HAP-1 (cell line): ENCODE measurements at regions not wholly inside any gene's neighbourhood (a gene's known extent, or its start where the extent isn't known, plus 50 kb on each side); places are given as distances from the start of the nearest gene placed in this dataset.

ENCODE experiments used
- DNase-seq, 2 experiments: peaks; one replicate each; pipeline ENCODE4 v3.0.0-alpha.2; 2016 to 2020; ENCODE audit warnings: low spot score in 2 of 2
- H3K27me3 ChIP-seq: fragments of 250-450 bp; sonication (Bioruptor Pico); 2 replicates; pipeline ENCODE4 v1.5.1; 2020; ENCODE audit warnings: low read depth, mild to moderate bottlenecking, moderate library complexity
- H3K36me3 ChIP-seq: fragments of 250-450 bp; sonication (Bioruptor Pico); replicated peaks from 2 replicates; pipeline ENCODE4 v1.5.1; 2020; ENCODE audit warnings: mild to moderate bottlenecking
- H3K4me1 ChIP-seq: fragments of 250-450 bp; sonication (Bioruptor Pico); 2 replicates; pipeline ENCODE4 v1.5.1; 2020; ENCODE audit warnings: mild to moderate bottlenecking
- H3K4me3 ChIP-seq: fragments of 250-450 bp; sonication (Bioruptor Pico); 2 replicates; pipeline ENCODE4 v1.5.1; 2020; ENCODE audit warnings: mild to moderate bottlenecking, moderate library complexity
- H3K9me3 ChIP-seq: fragments of 250-450 bp; sonication (Bioruptor Pico); 2 replicates; pipeline ENCODE4 v1.5.1; 2020; ENCODE audit warnings: mild to moderate bottlenecking, moderate library complexity
- in situ Hi-C: fragments of 300-500 bp; cut with MboI; formaldehyde crosslinking; loops from 3 replicates; pipeline ENCODE4 v1.14.3; 2020; ENCODE audit warnings: low sequenced_read_pairs, inconsistent platforms, mixed read lengths

- peaks cover 12% of the 10 kb centered on the region for H3K4me1 ChIP-seq
- in situ Hi-C loops = no loop called here
- H3K9me3 ChIP-seq = 0 out of 2 replicates have a peak, but pooled peaks cover 2% of the 10 kb centered on the region
- peak; percentile 37 to 83 for DNase-seq
- H3K36me3 ChIP-seq = no peaks in the 10 kb centered on the region
- H3K4me3 ChIP-seq = no peak overlapping the region
- H3K27me3 ChIP-seq = no peaks in the 10 kb centered on the region
Measured at GRCh38 chr6:164569509-164569908, 739.9 kb downstream of the C6orf118 start.

GRCh38 chr6:164563924-164564323 lies 745.5 kb downstream of the C6orf118 start:
- in situ Hi-C loops = no loop called here
- H3K9me3 ChIP-seq = peaks cover 9% of the 10 kb centered on the region; the same call in 1 of the 2 replicates
- peaks cover 1% of the 10 kb centered on the region for H3K4me1 ChIP-seq
- no peak overlapping the region for H3K4me3 ChIP-seq
- H3K36me3 ChIP-seq = no peaks in the 10 kb centered on the region
- H3K27me3 ChIP-seq = no peaks in the 10 kb centered on the region
- DNase-seq = peak in 1 of 2 experiments; percentile 6

DNA sequence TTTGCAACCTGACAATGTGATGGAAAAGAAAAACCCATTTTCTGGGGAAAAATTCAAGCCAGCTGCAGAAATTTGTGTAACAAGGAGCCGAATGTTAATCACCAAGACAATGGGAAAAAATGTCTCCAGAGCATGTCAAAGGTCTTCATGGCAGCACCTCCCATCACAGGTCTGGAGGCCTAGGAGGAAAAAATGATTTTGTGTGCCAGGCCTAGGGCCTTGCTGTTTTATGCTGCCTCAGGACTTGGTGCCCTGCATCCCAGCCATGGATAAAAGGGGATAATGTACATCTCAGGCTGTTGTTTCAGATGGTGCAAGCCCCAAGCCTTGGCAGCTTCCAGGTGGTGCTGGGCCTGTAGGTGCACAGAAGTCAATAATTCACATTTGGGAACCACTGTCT lies 747.7 kb downstream of the C6orf118 start:
- H3K4me1 ChIP-seq = no peaks in the 10 kb centered on the region

GRCh38 chr6:164554700-164555476 lies 754.5 kb downstream of the C6orf118 start:
- no peak overlapping the region for H3K4me3 ChIP-seq
- no peaks in the 10 kb centered on the region for H3K9me3 ChIP-seq
- DNase-seq = no peak
- in situ Hi-C loops = no loop called here
- H3K36me3 ChIP-seq = no peaks in the 10 kb centered on the region
- no peaks in the 10 kb centered on the region for H3K27me3 ChIP-seq
- H3K4me1 ChIP-seq = no peaks in the 10 kb centered on the region

More for the DNA sequence above, 747.7 kb downstream of the C6orf118 start:
- DNase-seq = no peak
- no peaks in the 10 kb centered on the region for H3K27me3 ChIP-seq
- in situ Hi-C loops = no loop called here
- no peak overlapping the region for H3K4me3 ChIP-seq
- H3K9me3 ChIP-seq = peaks cover 9% of the 10 kb centered on the region; the same call in 1 of the 2 replicates
- H3K36me3 ChIP-seq = no peaks in the 10 kb centered on the region

DNA sequence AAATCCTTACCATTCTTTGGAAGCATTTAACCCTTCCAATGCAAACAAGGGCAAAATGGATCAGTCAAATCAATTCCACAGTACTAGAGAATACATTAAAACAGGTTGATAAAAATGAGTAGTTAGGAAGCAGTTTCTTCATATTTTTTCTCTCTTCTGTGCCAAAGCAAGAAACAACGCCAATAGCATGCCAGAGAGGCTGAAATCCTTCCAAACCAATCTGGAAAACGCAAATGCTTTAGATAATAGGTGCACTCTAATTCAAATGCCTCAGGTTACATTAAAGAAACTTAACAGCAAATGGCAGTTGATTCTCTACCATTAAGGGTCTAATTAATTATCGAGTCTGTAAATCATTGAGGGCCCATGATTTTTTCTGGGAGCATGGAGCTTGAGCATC lies 755.2 kb downstream of the C6orf118 start:
- Histone ChIP-seq H3K4me1 (no peaks in the 10 kb centered on the region), H3K36me3 (no peaks in the 10 kb centered on the region), H3K27me3 (no peaks in the 10 kb centered on the region), H3K4me3 (no peak overlapping the region), H3K9me3 (no peaks in the 10 kb centered on the region)
- in situ Hi-C loops = no loop called here
- DNase-seq = no peak

DNA sequence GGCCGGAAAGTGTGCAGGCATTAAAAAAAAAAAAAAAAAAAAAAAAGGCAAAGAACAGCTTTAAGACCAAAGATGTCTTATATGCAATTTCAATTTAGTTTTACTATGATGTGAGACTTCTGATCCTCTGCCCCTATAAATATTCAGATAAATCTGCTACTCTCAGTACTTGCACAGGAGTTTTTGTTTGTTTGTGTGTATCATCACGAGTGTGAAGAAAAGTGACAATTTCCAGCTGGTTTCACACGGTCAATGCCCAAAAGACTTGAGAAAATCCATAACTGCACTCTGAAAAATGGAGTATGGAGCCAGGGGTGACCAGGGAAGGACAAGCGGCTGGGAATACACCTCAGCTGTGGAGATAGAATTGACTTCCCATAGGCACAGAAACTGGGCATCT lies 757.7 kb downstream of the C6orf118 start:
- no peak for DNase-seq
- no peaks in the 10 kb centered on the region for H3K27me3 ChIP-seq
- H3K4me1 ChIP-seq = no peaks in the 10 kb centered on the region
- H3K4me3 ChIP-seq = no peak overlapping the region
- no peaks in the 10 kb centered on the region for H3K36me3 ChIP-seq
- H3K9me3 ChIP-seq = no peaks in the 10 kb centered on the region
- in situ Hi-C loops = no loop called here

GRCh38 chr6:164547076-164547475 lies 762.3 kb downstream of the C6orf118 start:
- Histone ChIP-seq H3K27me3 (no peaks in the 10 kb centered on the region), H3K36me3 (no peaks in the 10 kb centered on the region), H3K4me1 (no peaks in the 10 kb centered on the region), H3K9me3 (no peaks in the 10 kb centered on the region), H3K4me3 (no peak overlapping the region)
- no peak for DNase-seq
- in situ Hi-C loops = no loop called here

- no peak overlapping the region for H3K4me3 ChIP-seq
- no peaks in the 10 kb centered on the region for H3K4me1 ChIP-seq
- H3K9me3 ChIP-seq = no peaks in the 10 kb centered on the region
- no peaks in the 10 kb centered on the region for H3K36me3 ChIP-seq
- H3K27me3 ChIP-seq = no peaks in the 10 kb centered on the region
- no peak for DNase-seq
- in situ Hi-C loops = no loop called here
Measured at GRCh38 chr6:164546263-164546662, 763.1 kb downstream of the C6orf118 start.

DNA sequence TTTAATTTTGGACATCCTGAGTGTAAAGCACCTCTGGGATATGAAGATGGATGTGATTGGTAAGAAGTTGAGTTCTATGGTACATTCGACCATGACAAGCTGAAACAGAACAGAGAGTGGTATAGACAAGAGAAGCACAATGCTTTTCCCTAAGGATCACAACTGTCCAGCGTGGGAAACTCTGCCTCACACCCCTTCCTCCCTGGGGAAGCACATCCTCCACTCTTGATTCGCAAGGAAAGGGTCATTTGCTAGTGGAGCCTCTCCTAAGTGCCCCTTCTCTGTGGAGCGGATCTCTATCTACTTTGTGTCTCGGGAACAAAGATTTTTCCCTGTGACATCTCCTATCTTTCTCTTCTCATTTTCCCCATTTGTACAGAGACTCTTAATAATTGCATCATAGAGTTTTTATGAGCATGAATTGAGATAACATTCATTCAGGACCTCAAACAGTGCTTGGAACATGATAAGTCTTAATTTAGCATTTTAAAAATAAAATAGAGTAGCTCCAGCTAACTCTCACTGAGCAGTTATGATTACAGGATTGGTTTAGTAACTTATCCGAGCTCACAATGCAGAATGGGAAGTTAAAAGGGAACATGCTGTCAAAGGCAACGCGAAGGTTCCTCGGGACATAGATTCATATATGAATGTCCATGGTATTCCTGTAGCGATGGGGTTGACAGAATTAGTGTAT lies 775.2 kb downstream of the C6orf118 start:
- Histone ChIP-seq H3K36me3 (no peaks in the 10 kb centered on the region), H3K4me1 (no peaks in the 10 kb centered on the region), H3K4me3 (no peak overlapping the region), H3K9me3 (no peaks in the 10 kb centered on the region), H3K27me3 (no peaks in the 10 kb centered on the region)
- in situ Hi-C loops = no loop called here
- DNase-seq = no peak

DNA sequence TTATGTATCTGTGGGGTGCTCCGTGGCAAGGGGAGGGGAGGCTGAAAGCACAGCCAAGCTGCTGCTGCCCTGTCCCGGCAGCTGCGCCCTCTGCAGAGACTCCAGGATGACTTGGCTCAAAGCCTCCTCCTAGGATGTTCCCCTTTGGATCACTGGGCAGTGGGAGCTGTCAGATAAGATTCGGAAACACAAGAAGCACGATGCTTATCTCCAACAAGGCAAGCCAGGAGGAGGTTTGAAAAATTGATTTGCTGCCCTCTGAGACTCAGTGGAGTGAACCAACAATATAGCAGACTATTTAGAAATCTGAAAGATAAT lies 776.4 kb downstream of the C6orf118 start:
- Histone ChIP-seq H3K36me3 (no peaks in the 10 kb centered on the region), H3K4me3 (no peak overlapping the region), H3K9me3 (no peaks in the 10 kb centered on the region), H3K27me3 (no peaks in the 10 kb centered on the region), H3K4me1 (no peaks in the 10 kb centered on the region)
- no peak for DNase-seq
- in situ Hi-C loops = no loop called here

- H3K36me3 ChIP-seq = no peaks in the 10 kb centered on the region
- in situ Hi-C loops = no loop called here
- H3K27me3 ChIP-seq = no peaks in the 10 kb centered on the region
- no peak overlapping the region for H3K4me3 ChIP-seq
- H3K9me3 ChIP-seq = no peaks in the 10 kb centered on the region
- H3K4me1 ChIP-seq = no peaks in the 10 kb centered on the region
- no peak for DNase-seq
Measured at GRCh38 chr6:164532198-164533044, 777.0 kb downstream of the C6orf118 start.

DNA sequence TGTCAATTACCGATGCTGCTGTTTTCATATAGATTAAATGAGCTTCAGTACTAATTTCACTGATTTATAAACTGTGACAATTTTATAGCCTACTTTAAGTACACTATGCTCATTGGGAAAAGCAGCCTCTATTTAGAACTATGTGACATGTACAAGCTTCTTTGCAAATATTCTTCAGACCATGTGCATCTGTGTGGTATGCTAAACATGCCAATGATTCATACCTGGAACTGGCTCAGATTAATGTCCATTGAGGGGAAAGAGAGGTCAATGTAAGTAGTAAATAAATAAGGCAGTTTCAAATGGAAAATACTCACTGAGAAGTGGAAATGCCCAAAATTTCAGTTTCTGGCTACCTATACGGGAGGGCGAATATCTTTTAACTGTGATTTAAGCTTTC lies 777.7 kb downstream of the C6orf118 start:
- Histone ChIP-seq H3K36me3 (no peaks in the 10 kb centered on the region), H3K9me3 (0 out of 2 replicates have a peak, but pooled peaks cover 3% of the 10 kb centered on the region), H3K27me3 (no peaks in the 10 kb centered on the region), H3K4me3 (no peak overlapping the region), H3K4me1 (no peaks in the 10 kb centered on the region)
- in situ Hi-C loops = no loop called here
- DNase-seq = no peak

DNA sequence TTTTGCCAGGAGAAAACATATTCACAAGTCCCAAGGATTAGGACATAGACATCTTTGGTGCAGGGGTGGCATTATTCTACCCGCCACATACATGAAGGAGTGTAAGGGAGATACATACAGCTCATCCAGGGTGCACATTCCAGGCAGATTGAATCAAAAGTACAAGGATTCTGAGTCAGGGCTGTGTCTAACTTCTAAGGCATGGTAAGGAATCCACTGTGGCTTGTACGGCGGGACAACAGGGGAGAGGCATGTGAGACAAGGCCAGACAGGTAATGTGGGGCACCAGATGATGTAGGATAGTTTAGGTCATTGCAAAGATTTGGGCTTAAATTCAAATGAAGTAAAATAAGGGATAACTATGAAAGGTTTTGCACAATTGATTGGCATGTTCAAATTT lies 780.9 kb downstream of the C6orf118 start:
- Histone ChIP-seq H3K4me3 (no peak overlapping the region), H3K27me3 (no peaks in the 10 kb centered on the region), H3K4me1 (no peaks in the 10 kb centered on the region), H3K36me3 (no peaks in the 10 kb centered on the region), H3K9me3 (0 out of 2 replicates have a peak, but pooled peaks cover 7% of the 10 kb centered on the region)
- in situ Hi-C loops = no loop called here
- DNase-seq = no peak
